CD14-positive monocyte (primary cell): ENCODE measurements at regions not wholly inside any gene's neighbourhood (a gene's known extent, or its start where the extent isn't known, plus 50 kb on each side); places are given as distances from the start of the nearest gene placed in this dataset.

Experiments
- DNase-seq, 3 donors: peaks; one replicate each; pipeline ENCODE4 v3.0.0-alpha.2; 2011 to 2022
- H2AFZ ChIP-seq: 2 replicates; pipeline ENCODE4 v1.6.0; 2012; ENCODE audit warnings: mild to moderate bottlenecking, low read depth, low read length, inconsistent platforms; ENCODE audit not compliant: insufficient read depth, poor library complexity, severe bottlenecking
- H3K27ac ChIP-seq, 2 donors: 1 replicate in 1 of 2; 2 replicates in 1 of 2; pipeline ENCODE4 v1.5.1; 2012 to 2013; ENCODE audit warnings: low read length in 2 of 2, control low read depth in 1 of 2, inconsistent platforms in 1 of 2, low read depth in 1 of 2, mild to moderate bottlenecking in 1 of 2
- H3K27me3 ChIP-seq, 2 donors: one replicate each; pipeline versions ENCODE4 v1.6.0 to v1.6.1; 2011 to 2013; ENCODE audit warnings: low read length in 2 of 2; ENCODE audit not compliant: control insufficient read depth in 2 of 2, insufficient read depth in 2 of 2
- H3K36me3 ChIP-seq, 2 donors: replicated peaks in 1 of 2; 1 replicate in 1 of 2; 2 replicates in 1 of 2; pipeline versions ENCODE4 v1.5.1 to v1.6.1; 2012 to 2013; ENCODE audit warnings: low read length in 2 of 2, control low read depth in 1 of 2, inconsistent platforms in 1 of 2, mild to moderate bottlenecking in 1 of 2; ENCODE audit not compliant: insufficient read depth in 2 of 2, control insufficient read depth in 1 of 2
- H3K4me1 ChIP-seq, 2 donors: 1 replicate in 1 of 2; 2 replicates in 1 of 2; pipeline versions ENCODE4 v1.5.1 to v1.6.1; 2012 to 2013; ENCODE audit warnings: low read length in 2 of 2, control low read depth in 1 of 2, inconsistent platforms in 1 of 2, mild to moderate bottlenecking in 1 of 2, moderate library complexity in 1 of 2; ENCODE audit not compliant: insufficient read depth in 2 of 2, control insufficient read depth in 1 of 2
- H3K4me2 ChIP-seq: replicated peaks from 2 replicates; pipeline ENCODE3; 2012; ENCODE audit warnings: low read length, moderate library complexity, mild to moderate bottlenecking; ENCODE audit not compliant: poor library complexity, severe bottlenecking; ENCODE audit errors: extremely low read depth
- H3K4me3 ChIP-seq, 3 experiments: fragments of 200-600 bp in 1 of 3; sonication (generic) in 1 of 3; replicated peaks in 1 of 3; 1 replicate in 2 of 3; 2 replicates in 1 of 3; pipeline ENCODE4 v1.5.1; 2011 to 2013; ENCODE audit warnings: low read length in 3 of 3, mild to moderate bottlenecking in 3 of 3, control low read depth in 2 of 3, low read depth in 2 of 3, inconsistent platforms in 1 of 3, moderate library complexity in 1 of 3
- H3K79me2 ChIP-seq: 2 replicates; pipeline ENCODE4 v1.6.0; 2012; ENCODE audit warnings: mild to moderate bottlenecking, control low read depth, inconsistent platforms, low read length, moderate library complexity; ENCODE audit not compliant: insufficient read depth
- H3K9ac ChIP-seq: 2 replicates; pipeline ENCODE4 v1.6.0; 2017; ENCODE audit warnings: low read length, mild to moderate bottlenecking; ENCODE audit not compliant: insufficient read depth, poor library complexity, severe bottlenecking
- H3K9me3 ChIP-seq, 2 donors: replicated peaks in 1 of 2; 1 replicate in 1 of 2; 2 replicates in 1 of 2; pipeline versions ENCODE4 v1.5.1 to v1.6.1; 2012 to 2013; ENCODE audit warnings: low read length in 2 of 2, control low read depth in 1 of 2; ENCODE audit not compliant: control insufficient read depth in 1 of 2, insufficient read depth in 1 of 2
- H4K20me1 ChIP-seq: 2 replicates; pipeline ENCODE4 v1.6.0; 2012; ENCODE audit warnings: mild to moderate bottlenecking, low read length, control low read depth, moderate library complexity; ENCODE audit not compliant: insufficient read depth
- H3K27ac Mint-ChIP-seq, 7 donors: one replicate each; pipeline ENCODE4 v1.8.0; 2020; ENCODE audit warnings: mild to moderate bottlenecking in 7 of 7, mixed read lengths in 7 of 7, moderate library complexity in 6 of 7, inconsistent platforms in 2 of 7
- H3K27me3 Mint-ChIP-seq, 3 donors: one replicate each; pipeline ENCODE4 v1.8.0; 2021 to 2022; ENCODE audit warnings: low read depth in 3 of 3, mild to moderate bottlenecking in 3 of 3, mixed read lengths in 3 of 3, moderate library complexity in 3 of 3, inconsistent platforms in 1 of 3
- H3K36me3 Mint-ChIP-seq, 2 donors: one replicate each; pipeline ENCODE4 v1.8.0; 2020; ENCODE audit warnings: mixed read lengths in 2 of 2, inconsistent platforms in 1 of 2, mild to moderate bottlenecking in 1 of 2
- H3K4me1 Mint-ChIP-seq: one replicate; pipeline ENCODE4 v1.8.0; 2020; ENCODE audit warnings: mild to moderate bottlenecking, mixed read lengths
- H3K4me3 Mint-ChIP-seq, 2 donors: one replicate each; pipeline ENCODE4 v1.8.0; 2020; ENCODE audit warnings: mild to moderate bottlenecking in 2 of 2, mixed read lengths in 2 of 2, moderate library complexity in 1 of 2
- H3K9me3 Mint-ChIP-seq, 7 donors: one replicate each; pipeline ENCODE4 v1.8.0; 2020 to 2022; ENCODE audit warnings: mixed read lengths in 7 of 7, mild to moderate bottlenecking in 6 of 7, moderate library complexity in 6 of 7, inconsistent platforms in 2 of 7
- WGBS: methylation state at CpG from one replicate; pipeline ENCODE4 v1.1.5; 2013; ENCODE audit warnings: missing lambda C conversion rate; ENCODE audit not compliant: insufficient coverage; 5-methylcytosine and 5-hydroxymethylcytosine counted together
- intact Hi-C, 2 donors: fragments of 100-400 bp; cut with micrococcal nuclease; formaldehyde crosslinking; loops; one replicate each; pipeline versions ENCODE4 v1.15.0 to v1.15.1; 2023
- TF ChIP-seq, protein P1 (sequence below): fragments of 200-600 bp; IDR thresholded peaks from one replicate; pipeline ENCODE4 v1.8.0; 2022; ENCODE audit warnings: antibody characterized with exemption, mild to moderate bottlenecking

DNA sequence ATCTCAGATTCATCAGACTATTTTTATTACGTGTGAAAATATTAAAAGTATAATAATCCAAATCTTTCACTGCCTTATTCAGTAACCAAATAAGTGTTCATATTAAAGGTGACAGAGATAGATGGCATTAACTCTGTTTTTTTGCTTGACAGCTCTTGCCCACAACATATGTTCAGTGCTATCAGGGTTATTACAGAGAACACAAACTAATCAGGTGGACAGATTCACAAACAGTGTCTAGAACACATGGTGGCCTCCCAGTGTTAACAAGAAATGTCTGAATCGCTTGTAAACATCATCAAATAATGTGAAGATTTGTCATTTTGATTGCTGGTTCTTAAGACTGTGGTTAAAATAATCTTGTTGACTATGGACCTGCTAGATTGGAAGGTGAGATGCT lies 609.1 kb upstream of the GRAMD2B start:
- Histone ChIP-seq H3K4me3 (no peak overlapping the region), H2AFZ (no peak overlapping the region), H3K27ac (no peak overlapping the region), H3K36me3 (no peaks in the 10 kb centered on the region), H3K79me2 (no peaks in the 10 kb centered on the region), H3K9me3 (peaks cover 0 to 2% of the 10 kb centered on the region in 2 donors), H3K4me2 (no peak overlapping the region), H3K9ac (no peak overlapping the region), H3K27me3 (no peaks in the 10 kb centered on the region), H3K4me1 (no peaks in the 10 kb centered on the region), H4K20me1 (no peaks in the 10 kb centered on the region)
- Mint-ChIP-seq H3K27ac (no peak overlapping the region), H3K4me3 (no peak overlapping the region), H3K9me3 (no peaks in the 10 kb centered on the region), H3K27me3 (peaks cover 0 to 1% (median 0%) of the 10 kb centered on the region in 3 donors), H3K36me3 (no peaks in the 10 kb centered on the region), H3K4me1 (no peaks in the 10 kb centered on the region)
- WGBS, result 90% methylated on average over 1 of the region's 2 CpGs
- intact Hi-C loops, result no loop called here
- TF ChIP-seq, protein P1, sequence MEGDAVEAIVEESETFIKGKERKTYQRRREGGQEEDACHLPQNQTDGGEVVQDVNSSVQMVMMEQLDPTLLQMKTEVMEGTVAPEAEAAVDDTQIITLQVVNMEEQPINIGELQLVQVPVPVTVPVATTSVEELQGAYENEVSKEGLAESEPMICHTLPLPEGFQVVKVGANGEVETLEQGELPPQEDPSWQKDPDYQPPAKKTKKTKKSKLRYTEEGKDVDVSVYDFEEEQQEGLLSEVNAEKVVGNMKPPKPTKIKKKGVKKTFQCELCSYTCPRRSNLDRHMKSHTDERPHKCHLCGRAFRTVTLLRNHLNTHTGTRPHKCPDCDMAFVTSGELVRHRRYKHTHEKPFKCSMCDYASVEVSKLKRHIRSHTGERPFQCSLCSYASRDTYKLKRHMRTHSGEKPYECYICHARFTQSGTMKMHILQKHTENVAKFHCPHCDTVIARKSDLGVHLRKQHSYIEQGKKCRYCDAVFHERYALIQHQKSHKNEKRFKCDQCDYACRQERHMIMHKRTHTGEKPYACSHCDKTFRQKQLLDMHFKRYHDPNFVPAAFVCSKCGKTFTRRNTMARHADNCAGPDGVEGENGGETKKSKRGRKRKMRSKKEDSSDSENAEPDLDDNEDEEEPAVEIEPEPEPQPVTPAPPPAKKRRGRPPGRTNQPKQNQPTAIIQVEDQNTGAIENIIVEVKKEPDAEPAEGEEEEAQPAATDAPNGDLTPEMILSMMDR, result no peak
- DNase-seq, result no peak

DNA sequence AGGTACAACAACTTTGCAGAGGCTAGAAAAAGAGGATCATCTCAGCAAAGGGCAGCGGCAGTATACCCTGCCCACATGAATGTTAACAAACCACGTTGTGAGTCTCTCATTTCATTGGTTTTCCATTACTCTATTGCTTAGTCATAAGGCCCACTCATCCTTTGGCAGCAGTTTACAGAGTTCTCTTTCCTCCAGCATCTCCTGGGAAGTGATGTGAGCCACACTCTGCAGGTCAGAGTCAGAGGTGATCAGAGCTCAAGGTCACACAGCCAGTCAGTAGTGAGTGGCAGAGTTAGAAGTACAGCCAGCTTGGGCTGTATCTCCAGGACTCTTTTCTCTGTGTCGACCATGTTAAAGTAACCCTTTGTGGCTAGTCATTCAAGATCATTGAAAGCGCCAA lies 599.6 kb upstream of the GRAMD2B start:
- 59% methylated on average over 2 of the region's 4 CpGs for WGBS

More for the DNA sequence above, 599.6 kb upstream of the GRAMD2B start:
- TF ChIP-seq, protein P1, result no peak
- no peak overlapping the region for H3K4me3 Mint-ChIP-seq
- H3K4me1 ChIP-seq, result no peaks in the 10 kb centered on the region
- no peaks in the 10 kb centered on the region for H3K27me3 Mint-ChIP-seq
- no peaks in the 10 kb centered on the region for H3K36me3 ChIP-seq
- H3K79me2 ChIP-seq, result no peaks in the 10 kb centered on the region
- intact Hi-C loops, result no loop called here
- peaks cover 14 to 18% of the 10 kb centered on the region in 2 donors for H3K9me3 ChIP-seq
- H3K27ac ChIP-seq, result no peak overlapping the region
- H2AFZ ChIP-seq, result no peak overlapping the region
- no peaks in the 10 kb centered on the region for H3K27me3 ChIP-seq
- no peak for DNase-seq
- H3K4me2 ChIP-seq, result no peak overlapping the region
- H3K4me1 Mint-ChIP-seq, result no peaks in the 10 kb centered on the region
- no peaks in the 10 kb centered on the region for H3K36me3 Mint-ChIP-seq
- no peak overlapping the region for H3K4me3 ChIP-seq
- H4K20me1 ChIP-seq, result no peaks in the 10 kb centered on the region
- no peak overlapping the region for H3K9ac ChIP-seq
- H3K27ac Mint-ChIP-seq, result no peak overlapping the region
- H3K9me3 Mint-ChIP-seq, result peaks cover 0 to 10% (median 3%) of the 10 kb centered on the region in 7 donors
